PC-3 (cell line): ENCODE measurements at regions not wholly inside any gene's neighbourhood (a gene's known extent, or its start where the extent isn't known, plus 50 kb on each side); places are given as distances from the start of the nearest gene placed in this dataset.
A peak's percentile ranks its signal among the peaks of the same experiment; 100 is the strongest.

Experiments
- ATAC-seq: fragments of 200-7000 bp; cut with Tn5 transposase; 2 replicates; pipeline ENCODE4 v1.9.1; 2020; ENCODE audit warnings: mild to moderate bottlenecking, moderate library complexity
- BruUV-seq: library from RNA; stranded (reverse); fragments of 400-500 nt; replicated peaks from 2 replicates; lab custom pipeline; 2021; lab: Mats Ljungman, UMichigan
- CTCF ChIA-PET: fragments of 300-600 bp; sonication (Branson Sonifier 250); formaldehyde crosslinking; loops from one replicate; lab custom pipeline; 2022; ENCODE audit warnings: antibody characterized with exemption; lab: Charles Lee
- POLR2A ChIA-PET: fragments of 300-600 bp; sonication (Branson Sonifier 250); formaldehyde crosslinking; loops from one replicate; lab custom pipeline; 2022; ENCODE audit warnings: antibody characterized with exemption; ENCODE audit not compliant: unreplicated experiment; lab: Charles Lee
- DNase-seq: peaks from one replicate; pipeline ENCODE4 v3.0.0-alpha.2; 2015
- H2AFZ ChIP-seq: fragments of 300-600 bp; sonication (generic); 2 replicates; pipeline ENCODE4 v1.6.0; 2016; ENCODE audit warnings: antibody characterized with exemption, low read length
- H3F3A ChIP-seq: fragments of 300-600 bp; sonication (generic); one replicate; pipeline ENCODE4 v1.6.0; 2017; ENCODE audit warnings: antibody characterized with exemption, low read length, control low read depth, mild to moderate bottlenecking; ENCODE audit not compliant: unreplicated experiment
- H3K27ac ChIP-seq: fragments of 300-600 bp; sonication (generic); 2 replicates; pipeline ENCODE4 v1.5.1; 2016; ENCODE audit warnings: mild to moderate bottlenecking, low read length
- H3K27me3 ChIP-seq: fragments of 300-600 bp; sonication (generic); 2 replicates; pipeline ENCODE4 v1.6.1; 2016; ENCODE audit warnings: low read length, mixed read lengths
- H3K36me3 ChIP-seq: fragments of 300-600 bp; sonication (generic); 2 replicates; pipeline ENCODE4 v1.6.1; 2016; ENCODE audit warnings: low read depth, mixed run types, low read length, mixed read lengths
- H3K4me1 ChIP-seq: fragments of 300-600 bp; sonication (generic); 2 replicates; pipeline ENCODE4 v1.5.1; 2016; ENCODE audit warnings: low read length; ENCODE audit not compliant: insufficient read depth
- H3K4me2 ChIP-seq: fragments of 300-600 bp; sonication (generic); 2 replicates; pipeline ENCODE4 v1.6.0; 2016; ENCODE audit warnings: low read length
- H3K4me3 ChIP-seq: fragments of 300-600 bp; sonication (generic); 2 replicates; pipeline ENCODE4 v1.5.1; 2016; ENCODE audit warnings: mild to moderate bottlenecking, low read length, mixed read lengths
- H3K79me2 ChIP-seq: fragments of 300-600 bp; sonication (generic); 2 replicates; pipeline ENCODE4 v1.6.1; 2017; ENCODE audit warnings: low read length, mixed read lengths
- H3K9ac ChIP-seq: fragments of 300-600 bp; sonication (generic); 2 replicates; pipeline ENCODE4 v1.6.0; 2016; ENCODE audit warnings: mild to moderate bottlenecking, low read length
- H3K9me2 ChIP-seq: fragments of 300-600 bp; sonication (generic); replicated peaks from 2 replicates; pipeline ENCODE4 v1.6.1; 2016; ENCODE audit warnings: mixed run types, low read length, mixed read lengths
- H3K9me3 ChIP-seq: fragments of 300-600 bp; sonication (generic); 2 replicates; pipeline ENCODE4 v1.6.1; 2016; ENCODE audit warnings: low read length, mixed read lengths
- H4K20me1 ChIP-seq: fragments of 300-600 bp; sonication (generic); 2 replicates; pipeline ENCODE4 v1.6.1; 2016; ENCODE audit warnings: low read length, mixed read lengths
- EZH2 ChIP-seq: fragments of 300-600 bp; sonication (generic); IDR thresholded peaks from one replicate; pipeline ENCODE4 v1.6.1; 2017; ENCODE audit warnings: antibody characterized with exemption, mild to moderate bottlenecking, low read length; ENCODE audit not compliant: unreplicated experiment
- EZH2phosphoT487 ChIP-seq: fragments of 300-600 bp; sonication (generic); IDR thresholded peaks from 2 replicates; pipeline ENCODE4 v1.6.1; 2018; ENCODE audit warnings: mild to moderate bottlenecking, antibody characterized with exemption, low read length, borderline replicate concordance
- intact Hi-C: fragments of 100-400 bp; cut with micrococcal nuclease; formaldehyde crosslinking; loops from 2 replicates; pipeline ENCODE4 v1.9.0; 2023
- TF ChIP-seq, protein P1 (sequence below): fragments of 300-600 bp; sonication (generic); conservative IDR thresholded peaks from 2 replicates; pipeline ENCODE4 v1.5.1; 2017; ENCODE audit warnings: antibody characterized with exemption, low read depth, mild to moderate bottlenecking, low read length

DNA sequence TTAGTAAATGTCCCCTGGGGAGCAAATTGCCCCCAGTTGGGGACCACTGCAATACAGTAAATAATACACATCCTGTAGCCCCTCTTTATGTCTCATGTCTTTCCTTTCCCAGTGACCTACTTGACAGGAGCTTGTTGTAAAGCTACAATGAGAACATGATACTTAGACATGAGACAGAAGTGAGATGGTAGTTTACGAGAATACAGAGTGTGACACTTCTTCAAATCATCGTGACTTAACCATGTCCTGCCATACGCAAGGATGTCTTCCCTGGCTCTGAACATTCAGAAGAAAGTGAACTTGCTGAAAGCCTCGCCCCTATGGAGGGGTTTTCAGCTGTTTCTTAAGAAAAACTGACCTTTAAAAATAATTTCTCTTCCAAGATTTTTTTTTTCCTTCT, 101.0 kb upstream of the SPACA1 start:
- no peaks in the 10 kb centered on the region for H3K9me3 ChIP-seq
- TF ChIP-seq EZH2 = no peak
- no peak for TF ChIP-seq EZH2phosphoT487
- TF ChIP-seq, protein P1, sequence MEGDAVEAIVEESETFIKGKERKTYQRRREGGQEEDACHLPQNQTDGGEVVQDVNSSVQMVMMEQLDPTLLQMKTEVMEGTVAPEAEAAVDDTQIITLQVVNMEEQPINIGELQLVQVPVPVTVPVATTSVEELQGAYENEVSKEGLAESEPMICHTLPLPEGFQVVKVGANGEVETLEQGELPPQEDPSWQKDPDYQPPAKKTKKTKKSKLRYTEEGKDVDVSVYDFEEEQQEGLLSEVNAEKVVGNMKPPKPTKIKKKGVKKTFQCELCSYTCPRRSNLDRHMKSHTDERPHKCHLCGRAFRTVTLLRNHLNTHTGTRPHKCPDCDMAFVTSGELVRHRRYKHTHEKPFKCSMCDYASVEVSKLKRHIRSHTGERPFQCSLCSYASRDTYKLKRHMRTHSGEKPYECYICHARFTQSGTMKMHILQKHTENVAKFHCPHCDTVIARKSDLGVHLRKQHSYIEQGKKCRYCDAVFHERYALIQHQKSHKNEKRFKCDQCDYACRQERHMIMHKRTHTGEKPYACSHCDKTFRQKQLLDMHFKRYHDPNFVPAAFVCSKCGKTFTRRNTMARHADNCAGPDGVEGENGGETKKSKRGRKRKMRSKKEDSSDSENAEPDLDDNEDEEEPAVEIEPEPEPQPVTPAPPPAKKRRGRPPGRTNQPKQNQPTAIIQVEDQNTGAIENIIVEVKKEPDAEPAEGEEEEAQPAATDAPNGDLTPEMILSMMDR = no peak
- H3K9ac ChIP-seq = no peak overlapping the region
- H3K9me2 ChIP-seq = no peaks in the 10 kb centered on the region
- CTCF ChIA-PET = no interaction called here
- H4K20me1 ChIP-seq = no peaks in the 10 kb centered on the region
- no peaks in the 10 kb centered on the region for H3K36me3 ChIP-seq
- DNase-seq (no peak), ATAC-seq (no peak)
- no peak overlapping the region for H3K4me3 ChIP-seq
- no peak overlapping the region for H3K4me2 ChIP-seq
- no peak overlapping the region for H3K27ac ChIP-seq
- no TSS peak for BruUV-seq
- peaks cover 5% of the 10 kb centered on the region; the same call in 1 of the 2 replicates for H3K4me1 ChIP-seq
- intact Hi-C loops = no loop called here
- POLR2A ChIA-PET = no interaction called here
- H3K79me2 ChIP-seq = no peaks in the 10 kb centered on the region
- H3K27me3 ChIP-seq = peaks cover 13% of the 10 kb centered on the region; the same call in 1 of the 2 replicates
- H2AFZ ChIP-seq = no peak overlapping the region
- no peaks in the 10 kb centered on the region for H3F3A ChIP-seq

DNA sequence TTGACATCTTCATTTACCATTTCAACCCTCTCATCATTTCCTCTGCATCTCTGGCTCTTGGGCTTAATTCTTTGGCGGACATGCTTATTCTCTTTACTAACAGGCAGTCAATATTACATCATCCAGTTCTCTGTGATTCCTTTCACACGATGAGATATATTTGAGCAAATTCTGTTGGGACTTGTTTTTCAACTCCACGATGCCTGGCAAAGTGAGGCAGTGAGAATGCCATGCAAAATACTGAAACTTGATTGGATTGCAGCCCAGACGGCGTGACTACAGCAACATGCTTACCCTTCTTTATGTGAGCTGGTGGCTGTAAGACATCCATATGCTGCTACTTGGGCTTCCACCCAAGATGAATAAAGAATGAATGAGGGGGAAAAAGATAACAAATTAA, 101.7 kb upstream of the SPACA1 start:
- CTCF ChIA-PET = no interaction called here
- H3K4me2 ChIP-seq = no peak overlapping the region
- intact Hi-C loops = no loop called here
- H3K4me3 ChIP-seq = no peak overlapping the region
- H3K36me3 ChIP-seq = no peaks in the 10 kb centered on the region
- peaks cover 13% of the 10 kb centered on the region; the same call in 1 of the 2 replicates for H3K27me3 ChIP-seq
- BruUV-seq = no TSS peak
- no peak for DNase-seq
- H3K79me2 ChIP-seq = no peaks in the 10 kb centered on the region
- no peaks in the 10 kb centered on the region for H3F3A ChIP-seq
- no peak overlapping the region for H2AFZ ChIP-seq
- ATAC-seq = no peak
- no peaks in the 10 kb centered on the region for H3K9me2 ChIP-seq
- no peaks in the 10 kb centered on the region for H3K9me3 ChIP-seq
- POLR2A ChIA-PET = no interaction called here
- H4K20me1 ChIP-seq = no peaks in the 10 kb centered on the region
- TF ChIP-seq, protein P1 = no peak
- TF ChIP-seq EZH2phosphoT487 = no peak
- TF ChIP-seq EZH2 = no peak
- H3K4me1 ChIP-seq = peaks cover 5% of the 10 kb centered on the region; the same call in 1 of the 2 replicates
- no peak overlapping the region for H3K27ac ChIP-seq
- H3K9ac ChIP-seq = no peak overlapping the region

DNA sequence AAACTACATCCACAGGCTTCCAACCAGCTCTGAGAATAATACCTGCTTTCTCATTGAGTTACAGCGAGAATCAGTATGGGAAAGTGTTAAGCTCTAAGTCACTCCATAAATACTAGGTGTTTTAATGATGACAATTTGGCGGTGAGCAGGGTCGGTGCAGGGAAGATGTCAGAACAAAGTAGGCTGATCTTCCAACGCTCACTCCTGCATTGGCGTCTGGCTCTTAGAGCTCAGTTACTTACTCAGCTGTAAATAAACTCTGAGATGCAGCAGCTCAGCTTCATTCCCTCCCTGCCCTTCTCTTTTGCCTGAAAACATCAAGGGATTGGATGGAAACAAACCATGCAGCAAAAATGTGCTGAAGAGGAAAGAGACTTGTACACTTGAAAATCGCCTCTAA, 102.5 kb upstream of the SPACA1 start:
- H3F3A ChIP-seq = no peaks in the 10 kb centered on the region
- peaks cover 7% of the 10 kb centered on the region; the same call in 1 of the 2 replicates for H3K27me3 ChIP-seq
- H3K79me2 ChIP-seq = no peaks in the 10 kb centered on the region
- BruUV-seq = no TSS peak
- H3K4me2 ChIP-seq = 0 out of 2 replicates have a peak overlapping the region, but pooled peaks have one; percentile 29
- ATAC-seq = no peak
- H3K9me2 ChIP-seq = no peaks in the 10 kb centered on the region
- no peaks in the 10 kb centered on the region for H3K36me3 ChIP-seq
- no peak overlapping the region for H3K27ac ChIP-seq
- H2AFZ ChIP-seq = no peak overlapping the region
- H3K9me3 ChIP-seq = no peaks in the 10 kb centered on the region
- TF ChIP-seq EZH2phosphoT487 = no peak
- TF ChIP-seq EZH2 = no peak
- H3K9ac ChIP-seq = no peak overlapping the region
- DNase-seq = no peak
- peaks cover 5% of the 10 kb centered on the region; the same call in 1 of the 2 replicates for H3K4me1 ChIP-seq
- intact Hi-C loops = no loop called here
- no peaks in the 10 kb centered on the region for H4K20me1 ChIP-seq
- H3K4me3 ChIP-seq = no peak overlapping the region
- ChIA-PET CTCF (no interaction called here), POLR2A (no interaction called here)
